ENCODE measurements at regions not wholly inside any gene's neighbourhood (a gene's known extent, or its start where the extent isn't known, plus 50 kb on each side); places are given as distances from the start of the nearest gene placed in this dataset.

DNA sequence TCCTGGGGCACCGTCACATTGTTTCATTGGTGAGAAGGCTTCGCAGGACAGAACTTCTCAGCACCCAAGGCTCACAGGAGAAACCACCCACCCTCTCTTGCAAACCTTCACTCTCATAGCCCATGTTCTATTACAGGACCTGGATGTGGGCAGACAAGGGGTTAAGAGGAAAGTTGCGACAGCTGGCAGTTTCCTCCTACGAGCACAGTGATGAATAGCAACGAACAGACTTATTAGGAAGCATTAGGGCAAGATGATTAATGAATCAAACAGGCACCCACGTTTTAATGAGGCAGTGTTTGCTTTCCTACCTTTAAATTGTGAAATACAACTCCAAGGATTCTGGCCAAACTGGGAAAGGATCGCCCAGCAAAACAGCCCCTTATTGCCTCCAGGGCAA is 339.3 kb downstream of the DRD1 start:
- H3K4me3 ChIP-seq (ENCODE audit: control insufficient read depth in 1 of 7, extremely low read depth in 1 of 7, insufficient read depth in 4 of 7, low read depth in 2 of 7, low read length in 6 of 7): no peak overlapping the region
- H3K4me1 ChIP-seq (ENCODE audit: control extremely low read depth in 1 of 4, control insufficient read depth in 4 of 4, insufficient read depth in 4 of 4, low read length in 3 of 4): no peaks in the 10 kb centered on the region
- H3K9me3 ChIP-seq (ENCODE audit: control extremely low read depth in 1 of 5, control insufficient read depth in 4 of 5, insufficient read depth in 2 of 5, low read depth in 1 of 5, low read length in 4 of 5): peaks cover 0 to 8% (median 2%) of the 10 kb centered on the region in 5 experiments
- POLR2A ChIA-PET: no interaction called here
- H3K27ac ChIP-seq (ENCODE audit: insufficient read depth in 1 of 2, low read depth in 1 of 2, low read length in 2 of 2, poor library complexity in 1 of 2, severe bottlenecking in 2 of 2): no peak overlapping the region
- H3K27me3 ChIP-seq (replicated peaks in 2 of 5; ENCODE audit: control insufficient read depth in 4 of 5, insufficient read depth in 5 of 5, low read length in 4 of 5): peaks cover 0 to 20% (median 8%) of the 10 kb centered on the region in 5 experiments
- no peaks in the 10 kb centered on the region for H3K36me3 ChIP-seq (ENCODE audit: control insufficient read depth in 4 of 4, insufficient read depth in 4 of 4, low read length in 3 of 4)
- 17% methylated on average over 5 of the region's 7 CpGs for WGBS (ENCODE audit: insufficient coverage)
- DNase-seq: no peak
- CTCF ChIA-PET: no interaction called here

DNA sequence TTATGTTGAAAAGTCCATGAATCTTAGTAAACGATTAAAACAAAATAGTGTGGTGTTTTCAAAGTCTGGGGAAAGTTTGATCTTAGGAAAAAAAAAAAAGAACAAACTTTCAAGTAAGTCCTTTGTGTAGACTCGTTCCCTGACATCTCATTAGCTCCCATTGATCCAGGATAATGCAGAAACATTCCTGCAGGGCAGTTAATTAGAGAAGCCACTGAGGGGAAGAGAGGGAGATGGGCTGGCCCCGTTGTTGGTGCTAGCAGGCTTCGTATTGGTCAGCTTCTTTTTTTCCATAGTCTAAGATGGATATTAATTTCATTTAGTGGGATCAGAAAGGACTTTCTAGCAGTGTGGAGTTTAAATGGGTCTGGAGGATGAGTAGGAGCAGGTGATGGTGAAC is 340.2 kb downstream of the DRD1 start:
- Histone ChIP-seq H3K4me3 (ENCODE audit: control insufficient read depth in 1 of 7, extremely low read depth in 1 of 7, insufficient read depth in 4 of 7, low read depth in 2 of 7, low read length in 6 of 7) (no peak overlapping the region), H3K4me1 (ENCODE audit: control extremely low read depth in 1 of 4, control insufficient read depth in 4 of 4, insufficient read depth in 4 of 4, low read length in 3 of 4) (no peaks in the 10 kb centered on the region), H3K27me3 (replicated peaks in 2 of 5; ENCODE audit: control insufficient read depth in 4 of 5, insufficient read depth in 5 of 5, low read length in 4 of 5) (peaks cover 0 to 20% (median 8%) of the 10 kb centered on the region in 5 experiments), H3K27ac (ENCODE audit: insufficient read depth in 1 of 2, low read depth in 1 of 2, low read length in 2 of 2, poor library complexity in 1 of 2, severe bottlenecking in 2 of 2) (no peak overlapping the region), H3K9me3 (ENCODE audit: control extremely low read depth in 1 of 5, control insufficient read depth in 4 of 5, insufficient read depth in 2 of 5, low read depth in 1 of 5, low read length in 4 of 5) (no peaks in the 10 kb centered on the region), H3K36me3 (ENCODE audit: control insufficient read depth in 4 of 4, insufficient read depth in 4 of 4, low read length in 3 of 4) (no peaks in the 10 kb centered on the region)
- 88% methylated on average over 1 of the region's 4 CpGs for WGBS (ENCODE audit: insufficient coverage)
- DNase-seq: no peak
- CTCF ChIA-PET: no interaction called here
- POLR2A ChIA-PET: no interaction called here

GRCh38 chr5:175102717-175103116 is 341.3 kb downstream of the DRD1 start:
- Histone ChIP-seq H3K4me1 (ENCODE audit: control extremely low read depth in 1 of 4, control insufficient read depth in 4 of 4, insufficient read depth in 4 of 4, low read length in 3 of 4) (no peaks in the 10 kb centered on the region), H3K4me3 (ENCODE audit: control insufficient read depth in 1 of 7, extremely low read depth in 1 of 7, insufficient read depth in 4 of 7, low read depth in 2 of 7, low read length in 6 of 7) (no peak overlapping the region), H3K27ac (ENCODE audit: insufficient read depth in 1 of 2, low read depth in 1 of 2, low read length in 2 of 2, poor library complexity in 1 of 2, severe bottlenecking in 2 of 2) (no peak overlapping the region), H3K9me3 (ENCODE audit: control extremely low read depth in 1 of 5, control insufficient read depth in 4 of 5, insufficient read depth in 2 of 5, low read depth in 1 of 5, low read length in 4 of 5) (no peaks in the 10 kb centered on the region), H3K36me3 (ENCODE audit: control insufficient read depth in 4 of 4, insufficient read depth in 4 of 4, low read length in 3 of 4) (no peaks in the 10 kb centered on the region), H3K27me3 (replicated peaks in 2 of 5; ENCODE audit: control insufficient read depth in 4 of 5, insufficient read depth in 5 of 5, low read length in 4 of 5) (peaks cover 0 to 20% (median 8%) of the 10 kb centered on the region in 5 experiments)
- POLR2A ChIA-PET: no interaction called here
- no peak for DNase-seq
- CTCF ChIA-PET: no interaction called here

GRCh38 chr5:175098301-175098700 is 345.7 kb downstream of the DRD1 start:
- CTCF ChIA-PET: no interaction called here
- H3K4me1 ChIP-seq (ENCODE audit: control extremely low read depth in 1 of 4, control insufficient read depth in 4 of 4, insufficient read depth in 4 of 4, low read length in 3 of 4): no peaks in the 10 kb centered on the region
- no peak overlapping the region for H3K4me3 ChIP-seq (ENCODE audit: control insufficient read depth in 1 of 7, extremely low read depth in 1 of 7, insufficient read depth in 4 of 7, low read depth in 2 of 7, low read length in 6 of 7)
- H3K9me3 ChIP-seq (ENCODE audit: control extremely low read depth in 1 of 5, control insufficient read depth in 4 of 5, insufficient read depth in 2 of 5, low read depth in 1 of 5, low read length in 4 of 5): no peaks in the 10 kb centered on the region
- 85% methylated on average over 5 of the region's 7 CpGs for WGBS (ENCODE audit: insufficient coverage)
- H3K27me3 ChIP-seq (replicated peaks in 2 of 5; ENCODE audit: control insufficient read depth in 4 of 5, insufficient read depth in 5 of 5, low read length in 4 of 5): peaks cover 0 to 3% (median 0%) of the 10 kb centered on the region in 5 experiments
- DNase-seq: no peak
- POLR2A ChIA-PET: no interaction called here
- no peaks in the 10 kb centered on the region for H3K36me3 ChIP-seq (ENCODE audit: control insufficient read depth in 4 of 4, insufficient read depth in 4 of 4, low read length in 3 of 4)
- H3K27ac ChIP-seq (ENCODE audit: insufficient read depth in 1 of 2, low read depth in 1 of 2, low read length in 2 of 2, poor library complexity in 1 of 2, severe bottlenecking in 2 of 2): no peak overlapping the region

DNA sequence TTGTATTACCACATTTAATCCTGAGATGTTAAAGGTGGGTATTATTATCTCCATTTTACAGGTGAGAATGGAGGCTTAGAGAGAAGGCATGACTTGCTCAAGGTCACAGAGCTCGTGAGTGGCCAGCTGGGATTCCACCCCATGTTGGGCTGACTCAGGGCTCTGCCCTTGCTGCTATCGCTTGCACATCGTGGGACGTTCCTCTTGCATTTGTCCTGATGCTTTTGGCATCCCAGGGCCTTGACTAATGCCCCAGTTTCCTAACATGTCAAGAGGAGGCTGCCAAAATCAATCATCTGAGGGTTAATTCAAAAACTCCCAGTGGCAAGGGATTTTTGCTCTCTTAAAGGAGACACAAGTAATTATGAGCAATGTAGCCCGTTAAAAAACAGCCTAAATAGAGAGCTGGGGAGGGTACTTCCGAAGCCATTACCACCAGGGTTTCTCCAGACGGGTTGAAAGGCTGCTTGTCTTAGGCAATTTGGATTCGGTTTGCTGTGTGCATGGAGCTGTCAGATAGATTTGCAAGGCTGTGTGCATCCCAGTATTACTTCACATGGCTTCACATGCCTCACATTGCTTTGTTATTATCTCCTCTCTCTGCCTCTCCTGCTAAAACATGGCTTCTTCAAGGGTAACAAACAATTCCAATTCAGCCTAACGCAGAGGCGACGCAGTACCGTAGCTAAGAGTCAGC is 347.4 kb downstream of the DRD1 start:
- CTCF ChIA-PET: no interaction called here
- Histone ChIP-seq H3K4me3 (ENCODE audit: control insufficient read depth in 1 of 7, extremely low read depth in 1 of 7, insufficient read depth in 4 of 7, low read depth in 2 of 7, low read length in 6 of 7) (no peak overlapping the region), H3K9me3 (ENCODE audit: control extremely low read depth in 1 of 5, control insufficient read depth in 4 of 5, insufficient read depth in 2 of 5, low read depth in 1 of 5, low read length in 4 of 5) (no peaks in the 10 kb centered on the region), H3K4me1 (ENCODE audit: control extremely low read depth in 1 of 4, control insufficient read depth in 4 of 4, insufficient read depth in 4 of 4, low read length in 3 of 4) (no peaks in the 10 kb centered on the region), H3K36me3 (ENCODE audit: control insufficient read depth in 4 of 4, insufficient read depth in 4 of 4, low read length in 3 of 4) (no peaks in the 10 kb centered on the region), H3K27me3 (replicated peaks in 2 of 5; ENCODE audit: control insufficient read depth in 4 of 5, insufficient read depth in 5 of 5, low read length in 4 of 5) (no peaks in the 10 kb centered on the region), H3K27ac (ENCODE audit: insufficient read depth in 1 of 2, low read depth in 1 of 2, low read length in 2 of 2, poor library complexity in 1 of 2, severe bottlenecking in 2 of 2) (no peak overlapping the region)
- DNase-seq: no peak
- POLR2A ChIA-PET: no interaction called here
- 94% methylated on average over 12 of the region's 12 CpGs for WGBS (ENCODE audit: insufficient coverage)

- WGBS (ENCODE audit: insufficient coverage): no CpG with 5 or more reads among the region's 1 CpG
- Histone ChIP-seq H3K4me1 (ENCODE audit: control extremely low read depth in 1 of 4, control insufficient read depth in 4 of 4, insufficient read depth in 4 of 4, low read length in 3 of 4) (no peaks in the 10 kb centered on the region), H3K36me3 (ENCODE audit: control insufficient read depth in 4 of 4, insufficient read depth in 4 of 4, low read length in 3 of 4) (no peaks in the 10 kb centered on the region), H3K27ac (ENCODE audit: insufficient read depth in 1 of 2, low read depth in 1 of 2, low read length in 2 of 2, poor library complexity in 1 of 2, severe bottlenecking in 2 of 2) (no peak overlapping the region), H3K27me3 (replicated peaks in 2 of 5; ENCODE audit: control insufficient read depth in 4 of 5, insufficient read depth in 5 of 5, low read length in 4 of 5) (no peaks in the 10 kb centered on the region), H3K4me3 (ENCODE audit: control insufficient read depth in 1 of 7, extremely low read depth in 1 of 7, insufficient read depth in 4 of 7, low read depth in 2 of 7, low read length in 6 of 7) (no peak overlapping the region), H3K9me3 (ENCODE audit: control extremely low read depth in 1 of 5, control insufficient read depth in 4 of 5, insufficient read depth in 2 of 5, low read depth in 1 of 5, low read length in 4 of 5) (no peaks in the 10 kb centered on the region)
- ChIA-PET CTCF (no interaction called here), POLR2A (no interaction called here)
- no peak for DNase-seq
Observed at GRCh38 chr5:175094461-175094860, 349.5 kb downstream of the DRD1 start.

DNA sequence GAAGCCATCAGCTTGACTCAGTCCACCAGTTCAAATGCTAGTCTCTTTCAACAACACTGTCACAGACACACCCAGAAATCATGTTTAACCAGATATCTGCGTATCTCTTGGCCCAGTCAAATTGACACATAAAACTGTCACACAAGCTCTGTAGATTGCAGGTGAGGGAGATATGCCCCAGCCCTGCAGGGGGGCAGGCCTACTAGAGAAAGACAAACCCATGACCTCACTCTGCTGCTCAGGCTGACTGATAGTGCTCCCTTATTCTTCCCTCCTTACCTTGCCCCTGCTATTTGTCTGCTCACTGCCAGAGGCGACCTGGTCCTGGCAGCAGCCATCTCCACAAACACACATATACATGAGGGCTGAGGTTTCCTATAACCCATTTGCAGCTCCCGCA is 351.3 kb downstream of the DRD1 start:
- H3K36me3 ChIP-seq (ENCODE audit: control insufficient read depth in 4 of 4, insufficient read depth in 4 of 4, low read length in 3 of 4): no peaks in the 10 kb centered on the region
- ChIA-PET CTCF (no interaction called here), POLR2A (no interaction called here)
- no peak overlapping the region for H3K27ac ChIP-seq (ENCODE audit: insufficient read depth in 1 of 2, low read depth in 1 of 2, low read length in 2 of 2, poor library complexity in 1 of 2, severe bottlenecking in 2 of 2)
- WGBS (ENCODE audit: insufficient coverage): 33% methylated on average over 1 of the region's 3 CpGs
- no peaks in the 10 kb centered on the region for H3K4me1 ChIP-seq (ENCODE audit: control extremely low read depth in 1 of 4, control insufficient read depth in 4 of 4, insufficient read depth in 4 of 4, low read length in 3 of 4)
- H3K4me3 ChIP-seq (ENCODE audit: control insufficient read depth in 1 of 7, extremely low read depth in 1 of 7, insufficient read depth in 4 of 7, low read depth in 2 of 7, low read length in 6 of 7): no peak overlapping the region
- no peak for DNase-seq
- no peaks in the 10 kb centered on the region for H3K27me3 ChIP-seq (replicated peaks in 2 of 5; ENCODE audit: control insufficient read depth in 4 of 5, insufficient read depth in 5 of 5, low read length in 4 of 5)
- no peaks in the 10 kb centered on the region for H3K9me3 ChIP-seq (ENCODE audit: control extremely low read depth in 1 of 5, control insufficient read depth in 4 of 5, insufficient read depth in 2 of 5, low read depth in 1 of 5, low read length in 4 of 5)
